Uterus (tissue), 2 donors: ENCODE measurements at regions not wholly inside any gene's neighbourhood (a gene's known extent, or its start where the extent isn't known, plus 50 kb on each side); places are given as distances from the start of the nearest gene placed in this dataset.

Source experiments
- CTCF ChIP-seq, 4 experiments: fragments of 200-600 bp in 2 of 4; fragments of 450-650 bp in 2 of 4; sonication (generic) in 2 of 4; IDR thresholded peaks; one replicate each; pipeline ENCODE4 v1.5.1; 2016 to 2019; ENCODE audit warnings: antibody characterized with exemption in 4 of 4, mild to moderate bottlenecking in 2 of 4, moderate library complexity in 1 of 4
- POLR2A ChIP-seq, 2 donors: fragments of 450-650 bp; IDR thresholded peaks; one replicate each; pipeline ENCODE4 v1.6.1; 2016; ENCODE audit warnings: antibody characterized with exemption in 2 of 2, mild to moderate bottlenecking in 1 of 2, moderate library complexity in 1 of 2

- TF ChIP-seq CTCF (IDR thresholded peaks at IDR 0.05) = no peak
- TF ChIP-seq POLR2A (IDR thresholded peaks at IDR 0.05) = no peak
These were observed 140.9 kb downstream of the NDFIP2 start for GRCh38 chr13:79621902-79622301.
